GM12878 (cell line): ENCODE measurements at regions not wholly inside any gene's neighbourhood (a gene's known extent, or its start where the extent isn't known, plus 50 kb on each side); places are given as distances from the start of the nearest gene placed in this dataset.

Experiments used
- ATAC-seq: fragments of 200-7000 bp; cut with Tn5 transposase; 3 replicates; pipeline ENCODE4 v1.9.1; 2020; ENCODE audit warnings: mild to moderate bottlenecking, moderate library complexity
- BruUV-seq: library from RNA; stranded (reverse); fragments of 400-500 nt; replicated peaks from 2 replicates; lab custom pipeline; 2021; lab: Mats Ljungman, UMichigan
- CTCF ChIA-PET: fragments of 300-600 bp; sonication (Branson Sonifier 250); formaldehyde crosslinking; extraction: SDS; loops from one replicate; lab custom pipeline; 2021; ENCODE audit warnings: inconsistent platforms; lab: Yijun Ruan, JAX
- POLR2A ChIA-PET: fragments of 350-600 bp; formaldehyde crosslinking; extraction: SDS; loops from one replicate; lab custom pipeline; 2021; ENCODE audit warnings: inconsistent platforms; lab: Charles Lee
- RAD21 ChIA-PET: fragments of 300-600 bp; sonication (Branson Sonifier 250); formaldehyde crosslinking; loops from one replicate; lab custom pipeline; 2023; ENCODE audit warnings: antibody characterized with exemption; ENCODE audit not compliant: unreplicated experiment; lab: Charles Lee
- SMC1A ChIA-PET: fragments of 300-600 bp; sonication (Branson Sonifier 250); formaldehyde crosslinking; loops from one replicate; lab custom pipeline; 2023; ENCODE audit not compliant: unreplicated experiment, uncharacterized antibody; lab: Charles Lee
- DNase-seq: peaks from one replicate; pipeline ENCODE4 v3.0.0-alpha.2; 2011; ENCODE audit warnings: low read depth, low spot score
- FAIRE-seq: peaks from 3 replicates; lab custom pipeline; 2011; peaks lifted over from hg19 to GRCh38; lab: Jason Lieb, UNC
- H2AFZ ChIP-seq: 2 replicates; pipeline ENCODE4 v1.6.0; 2011; ENCODE audit warnings: low read depth, low read length, control low read depth; ENCODE audit not compliant: control insufficient read depth
- H3K27ac ChIP-seq: 2 replicates; pipeline ENCODE4 v1.5.1; 2011; ENCODE audit warnings: control low read depth; ENCODE audit not compliant: control insufficient read depth, insufficient read depth
- H3K27me3 ChIP-seq, 2 experiments: replicated peaks in 1 of 2; 2 replicates each; pipeline versions ENCODE4 v1.6.0 to v1.6.1; 2011; ENCODE audit warnings: low read length in 1 of 2; ENCODE audit not compliant: control insufficient read depth in 2 of 2, insufficient read depth in 2 of 2
- H3K36me3 ChIP-seq, 2 experiments: 2 replicates each; pipeline ENCODE4 v1.5.1; 2011; ENCODE audit warnings: low read length in 1 of 2; ENCODE audit not compliant: control insufficient read depth in 2 of 2, insufficient read depth in 2 of 2
- H3K4me1 ChIP-seq: 2 replicates; pipeline ENCODE4 v1.6.1; 2011; ENCODE audit warnings: mild to moderate bottlenecking, low read length, moderate library complexity, mixed read lengths; ENCODE audit not compliant: control insufficient read depth, insufficient read depth
- H3K4me2 ChIP-seq: 2 replicates; pipeline ENCODE4 v1.6.0; 2011; ENCODE audit warnings: control low read depth; ENCODE audit not compliant: control insufficient read depth, insufficient read depth
- H3K4me3 ChIP-seq: fragments of 200-600 bp; sonication (generic); 2 replicates; pipeline ENCODE4 v1.5.1; 2016
- H3K79me2 ChIP-seq: 2 replicates; pipeline ENCODE4 v1.6.0; 2011; ENCODE audit warnings: low read length; ENCODE audit not compliant: control insufficient read depth, insufficient read depth
- H3K9ac ChIP-seq: 2 replicates; pipeline ENCODE4 v1.8.0; 2011; ENCODE audit warnings: low read length, control low read depth, mixed read lengths; ENCODE audit not compliant: control insufficient read depth, insufficient read depth
- H3K9me3 ChIP-seq: replicated peaks from 3 replicates; pipeline ENCODE4 v1.5.1; 2011; ENCODE audit warnings: mild to moderate bottlenecking, low read length; ENCODE audit not compliant: control insufficient read depth, insufficient read depth
- H4K20me1 ChIP-seq: 2 replicates; pipeline ENCODE4 v1.6.0; 2011; ENCODE audit not compliant: control insufficient read depth, insufficient read depth
- CBFB ChIP-seq: IDR thresholded peaks from 2 replicates; pipeline ENCODE4 v1.6.1; 2016; ENCODE audit warnings: antibody characterized with exemption, low read depth
- CBX5 ChIP-seq: sonication (generic); IDR thresholded peaks from 2 replicates; pipeline ENCODE4 v1.6.1; 2016; ENCODE audit warnings: low read depth, moderate library complexity, mild to moderate bottlenecking, inconsistent platforms
- CEBPB ChIP-seq, 2 experiments: fragments of 150-350 bp in 1 of 2; IDR thresholded peaks; 2 replicates each; pipeline ENCODE4 v1.6.1; 2012 to 2014; ENCODE audit warnings: low read depth in 2 of 2, low read length in 2 of 2, borderline replicate concordance in 1 of 2, inconsistent platforms in 1 of 2
- CHD2 ChIP-seq: IDR thresholded peaks from 2 replicates; pipeline ENCODE4 v1.6.1; 2011; ENCODE audit warnings: low read depth, low read length, improper control_type of control experiment, borderline replicate concordance
- GABPA ChIP-seq: IDR thresholded peaks from 2 replicates; pipeline ENCODE4 v1.6.1; 2014; ENCODE audit warnings: antibody characterized with exemption, low read depth, mild to moderate bottlenecking, inconsistent platforms
- HDGF ChIP-seq: fragments of 450-650 bp; IDR thresholded peaks from 2 replicates; pipeline ENCODE4 v1.6.1; 2016; ENCODE audit warnings: antibody characterized with exemption
- IKZF2 ChIP-seq, 2 experiments: fragments of 450-650 bp; IDR thresholded peaks; 2 replicates each; pipeline ENCODE4 v1.6.1; 2017; ENCODE audit warnings: mild to moderate bottlenecking in 2 of 2, moderate library complexity in 2 of 2
- NBN ChIP-seq: fragments of 450-650 bp; IDR thresholded peaks from 2 replicates; pipeline ENCODE4 v1.6.1; 2016
- TARDBP ChIP-seq: IDR thresholded peaks from 2 replicates; pipeline ENCODE4 v1.6.1; 2016; ENCODE audit warnings: borderline replicate concordance
- ZBTB4 ChIP-seq: fragments of 450-650 bp; formaldehyde crosslinking; IDR thresholded peaks from 2 replicates; pipeline ENCODE4 v1.4.0; 2022; ENCODE audit warnings: mild to moderate bottlenecking, moderate library complexity
- ZNF217 ChIP-seq: fragments of 450-650 bp; IDR thresholded peaks from 2 replicates; pipeline ENCODE4 v1.6.1; 2017; ENCODE audit warnings: antibody characterized with exemption, mild to moderate bottlenecking
- WGBS: methylation state at CpG from one replicate; pipeline ENCODE4 v1.1.6; 2016; ENCODE audit warnings: low lambda C conversion rate; ENCODE audit not compliant: insufficient replicate concordance, insufficient coverage; ENCODE audit errors: missing lambda C conversion rate; 5-methylcytosine and 5-hydroxymethylcytosine counted together
- in situ Hi-C: fragments of 300-500 bp; cut with MboI; formaldehyde crosslinking; loops from 9 replicates; pipeline ENCODE4 v1.14.3; 2018; ENCODE audit warnings: mixed read lengths
- intact Hi-C: fragments of 100-400 bp; cut with micrococcal nuclease; formaldehyde crosslinking; loops from one replicate; pipeline ENCODE4 v1.14.2; 2022; ENCODE audit not compliant: unreplicated experiment
- TF ChIP-seq, protein P1 (sequence below): IDR thresholded peaks from 2 replicates; pipeline ENCODE4 v1.6.1; 2011; ENCODE audit warnings: borderline replicate concordance, low read depth, mild to moderate bottlenecking, moderate library complexity, mixed read lengths, low read length; ENCODE audit not compliant: insufficient read depth; ENCODE audit errors: extremely low read length
- TF ChIP-seq, protein P2 (sequence below): fragments of 450-650 bp; IDR thresholded peaks from 2 replicates; pipeline ENCODE4 v1.6.1; 2016; ENCODE audit warnings: mild to moderate bottlenecking

GRCh38 chr3:124249038-124249437, 257.1 kb upstream of the ROPN1 start (continued):
- TF ChIP-seq IKZF2 (IDR thresholded peaks at IDR 0.05), result no peak
- TF ChIP-seq ZNF217, result no peak
- TF ChIP-seq, protein P1, sequence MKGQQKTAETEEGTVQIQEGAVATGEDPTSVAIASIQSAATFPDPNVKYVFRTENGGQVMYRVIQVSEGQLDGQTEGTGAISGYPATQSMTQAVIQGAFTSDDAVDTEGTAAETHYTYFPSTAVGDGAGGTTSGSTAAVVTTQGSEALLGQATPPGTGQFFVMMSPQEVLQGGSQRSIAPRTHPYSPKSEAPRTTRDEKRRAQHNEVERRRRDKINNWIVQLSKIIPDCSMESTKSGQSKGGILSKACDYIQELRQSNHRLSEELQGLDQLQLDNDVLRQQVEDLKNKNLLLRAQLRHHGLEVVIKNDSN, result no peak
- TF ChIP-seq, all 136 proteins: peak for 0

DNA sequence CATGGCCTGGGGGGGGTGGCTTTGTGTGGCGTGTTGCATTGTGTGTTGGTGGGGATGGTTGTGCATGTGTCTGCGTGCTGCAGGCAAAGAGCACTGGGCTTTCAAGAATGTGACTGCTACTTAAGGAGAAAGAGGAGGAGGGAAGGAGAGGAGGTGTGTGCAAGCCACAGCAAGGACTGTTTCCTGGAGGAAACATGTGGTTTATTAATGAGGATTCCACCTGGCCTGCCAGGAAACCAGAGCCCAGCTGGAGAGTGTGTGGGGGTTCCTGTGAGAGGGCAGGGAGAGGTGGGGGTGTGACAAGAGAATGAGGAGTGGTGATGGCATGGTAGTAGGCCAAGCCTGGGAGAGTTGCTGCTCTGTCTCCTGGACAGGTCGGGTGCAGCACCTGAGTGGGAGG, 258.1 kb upstream of the ROPN1 start:
- H3K27ac ChIP-seq, result no peak overlapping the region
- H3K27me3 ChIP-seq, result no peaks in the 10 kb centered on the region; a peak in 1 of 4 replicates
- no peak overlapping the region for H3K9ac ChIP-seq
- H2AFZ ChIP-seq, result no peak overlapping the region
- ATAC-seq, result no peak
- peaks cover 15% of the 10 kb centered on the region for H3K4me1 ChIP-seq
- no peak overlapping the region for H3K4me3 ChIP-seq
- no peak for FAIRE-seq
- peaks cover 2% of the 10 kb centered on the region; the same call in 2 of the 3 replicates for H3K9me3 ChIP-seq
- H3K36me3 ChIP-seq, result no peaks in the 10 kb centered on the region
- H3K79me2 ChIP-seq, result no peaks in the 10 kb centered on the region
- no TSS peak for BruUV-seq
- RAD21 ChIA-PET, result interaction anchor here (0.9 to 1.4 kb wide), 2 partner anchors 11 to 170 kb away, joined by 3 read pairs; no protein-coding TSS in a partner anchor
- no peak for DNase-seq
- POLR2A ChIA-PET, result interaction anchor here (1.1 kb wide), 1 partner anchor 9 kb away, joined by 3 read pairs; no protein-coding TSS in a partner anchor
- TF ChIP-seq, protein P2, sequence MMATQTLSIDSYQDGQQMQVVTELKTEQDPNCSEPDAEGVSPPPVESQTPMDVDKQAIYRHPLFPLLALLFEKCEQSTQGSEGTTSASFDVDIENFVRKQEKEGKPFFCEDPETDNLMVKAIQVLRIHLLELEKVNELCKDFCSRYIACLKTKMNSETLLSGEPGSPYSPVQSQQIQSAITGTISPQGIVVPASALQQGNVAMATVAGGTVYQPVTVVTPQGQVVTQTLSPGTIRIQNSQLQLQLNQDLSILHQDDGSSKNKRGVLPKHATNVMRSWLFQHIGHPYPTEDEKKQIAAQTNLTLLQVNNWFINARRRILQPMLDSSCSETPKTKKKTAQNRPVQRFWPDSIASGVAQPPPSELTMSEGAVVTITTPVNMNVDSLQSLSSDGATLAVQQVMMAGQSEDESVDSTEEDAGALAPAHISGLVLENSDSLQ, result no peak
- no peak for TF ChIP-seq NBN
- no peak for TF ChIP-seq CHD2
- TF ChIP-seq CBFB, result no peak
- TF ChIP-seq HDGF, result no peak
- TF ChIP-seq ZBTB4 (CRISPR knock-in tag), result no peak
- no peak for TF ChIP-seq TARDBP
- TF ChIP-seq CEBPB (IDR thresholded peaks at IDR 0.05; ENCODE audit: borderline replicate concordance in 1 of 2, low read depth in 2 of 2, low read length in 2 of 2), result no peak
- no peak for TF ChIP-seq GABPA
- no peak for TF ChIP-seq CBX5
- CTCF ChIA-PET, result interaction anchor here (0.9 to 1.8 kb wide), 4 partner anchors 14 to 42 kb away, joined by 6 to 8 read pairs (median 8); no protein-coding TSS in a partner anchor
- intact Hi-C loops, result no loop called here
- H3K4me2 ChIP-seq, result peak overlapping the region; percentile 13; the same call in 1 of the 2 replicates
- in situ Hi-C loops, result no loop called here
- no peaks in the 10 kb centered on the region for H4K20me1 ChIP-seq
- 28% methylated on average over 3 of the region's 3 CpGs for WGBS
- SMC1A ChIA-PET, result interaction anchor here (1.1 to 2.0 kb wide), 4 partner anchors 20 to 102 kb away, joined by 3 to 6 read pairs (median 4); no protein-coding TSS in a partner anchor
